ENCODE measurements at regions not wholly inside any gene's neighbourhood (a gene's known extent, or its start where the extent isn't known, plus 50 kb on each side); places are given as distances from the start of the nearest gene placed in this dataset.

DNA sequence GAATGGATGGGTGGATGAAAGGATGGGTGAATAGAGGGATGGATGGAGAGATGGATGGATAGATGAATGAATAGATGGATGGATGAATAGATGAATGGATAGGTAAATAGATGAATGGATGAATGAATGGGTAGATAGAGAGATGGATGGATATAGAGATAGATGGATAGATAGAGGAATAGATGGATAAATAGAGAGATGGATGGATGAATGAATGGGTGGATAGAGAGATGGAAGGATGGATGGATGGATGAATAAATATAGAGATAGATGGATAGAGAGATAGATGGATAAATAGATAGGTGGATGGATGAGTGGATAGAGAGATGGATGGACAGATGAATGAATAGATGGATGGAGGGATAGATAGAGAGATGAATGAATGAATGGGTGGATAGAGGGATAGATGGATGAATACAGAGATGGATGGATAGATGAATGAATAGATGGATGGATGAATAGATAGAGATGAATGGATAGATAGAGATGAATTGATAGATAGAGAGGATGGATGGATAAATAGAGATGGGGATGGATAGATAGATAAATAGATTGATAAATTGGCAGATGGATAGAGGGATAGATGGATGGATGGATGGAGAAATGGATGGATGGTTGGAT, 106.7 kb upstream of the SOX1 start:
- Mint-ChIP-seq H3K27ac (no peak overlapping the region), H3K4me1 (ENCODE audit: low read depth) (no peaks in the 10 kb centered on the region), H3K27me3 (ENCODE audit: low read depth) (no peaks in the 10 kb centered on the region), H3K9me3 (no peaks in the 10 kb centered on the region), H3K36me3 (ENCODE audit: low read depth) (no peaks in the 10 kb centered on the region), H3K4me3 (no peak overlapping the region)
- intact Hi-C loops (cut with micrococcal nuclease): no loop called here
- no peak for DNase-seq
- CTCF ChIA-PET: no interaction called here

- intact Hi-C loops (cut with micrococcal nuclease): no loop called here
- DNase-seq: no peak
- H3K36me3 Mint-ChIP-seq (ENCODE audit: low read depth): no peaks in the 10 kb centered on the region
These were observed 105.7 kb upstream of the SOX1 start for GRCh38 chr13:111961236-111961635.

DNA sequence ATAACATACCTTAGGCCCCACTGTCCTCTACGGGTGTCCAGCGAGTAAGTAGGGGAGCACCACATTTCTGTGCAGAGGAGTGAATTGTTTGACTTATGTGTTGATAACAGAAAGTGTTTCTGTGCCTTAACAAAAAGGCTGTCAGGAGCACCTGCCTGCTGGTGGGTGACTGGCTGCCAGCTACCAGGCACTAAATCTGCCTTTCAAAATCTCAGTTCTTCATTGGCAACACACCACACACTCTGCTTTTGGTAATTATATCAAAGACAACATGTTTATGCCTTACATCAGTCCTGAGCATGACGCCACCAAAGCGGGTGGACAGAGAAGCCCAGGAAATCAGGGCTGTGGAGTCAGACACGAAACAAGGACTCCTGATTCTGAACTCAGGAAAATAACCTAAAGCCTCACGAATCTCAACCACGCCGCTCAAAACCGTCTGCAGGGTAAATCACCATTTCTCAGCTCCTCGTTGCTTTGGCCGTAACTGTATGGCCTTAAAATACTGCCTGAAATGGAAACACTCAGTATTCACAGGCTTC, 105.2 kb upstream of the SOX1 start:
- H3K27me3 Mint-ChIP-seq (ENCODE audit: low read depth): peaks cover 2% of the 10 kb centered on the region
- DNase-seq: no peak
- intact Hi-C loops (cut with micrococcal nuclease): no loop called here
- no peak overlapping the region for H3K27ac Mint-ChIP-seq
- CTCF ChIA-PET: no interaction called here
- H3K9me3 Mint-ChIP-seq: no peaks in the 10 kb centered on the region
- H3K36me3 Mint-ChIP-seq (ENCODE audit: low read depth): no peaks in the 10 kb centered on the region
- H3K4me1 Mint-ChIP-seq (ENCODE audit: low read depth): no peaks in the 10 kb centered on the region
- H3K4me3 Mint-ChIP-seq: no peak overlapping the region

More at GRCh38 chr13:111961236-111961635, 105.7 kb upstream of the SOX1 start:
- CTCF ChIA-PET: no interaction called here
- H3K27ac Mint-ChIP-seq: no peak overlapping the region
- no peaks in the 10 kb centered on the region for H3K27me3 Mint-ChIP-seq (ENCODE audit: low read depth)
- no peaks in the 10 kb centered on the region for H3K9me3 Mint-ChIP-seq
- no peak overlapping the region for H3K4me3 Mint-ChIP-seq
- no peaks in the 10 kb centered on the region for H3K4me1 Mint-ChIP-seq (ENCODE audit: low read depth)

DNA sequence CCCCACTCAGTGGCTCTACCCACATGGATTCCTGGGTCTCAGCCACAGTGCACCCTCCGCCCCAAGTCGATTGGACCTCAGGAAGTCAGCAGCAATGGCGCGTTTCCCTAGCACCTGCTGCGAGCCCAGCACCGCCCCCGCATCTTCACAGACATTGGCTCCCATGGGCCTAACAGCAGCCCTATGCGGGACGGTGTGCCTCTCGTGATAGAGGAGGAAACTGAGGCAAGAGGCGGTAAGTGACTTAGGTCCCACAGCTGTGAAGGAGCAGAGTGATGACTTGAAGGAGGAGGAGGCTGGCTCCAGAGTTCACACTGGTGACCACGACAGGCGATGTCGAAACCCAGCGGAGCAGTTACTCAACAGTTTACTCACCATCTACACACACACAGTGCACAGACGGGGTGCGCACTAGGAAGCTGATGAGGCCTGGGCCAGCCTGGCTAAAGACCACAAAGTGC, 104.5 kb upstream of the SOX1 start:
- Mint-ChIP-seq H3K4me1 (ENCODE audit: low read depth) (no peaks in the 10 kb centered on the region), H3K36me3 (ENCODE audit: low read depth) (no peaks in the 10 kb centered on the region), H3K9me3 (no peaks in the 10 kb centered on the region), H3K27ac (no peak overlapping the region), H3K4me3 (no peak overlapping the region), H3K27me3 (ENCODE audit: low read depth) (peaks cover 4% of the 10 kb centered on the region)
- intact Hi-C loops (cut with micrococcal nuclease): no loop called here
- DNase-seq: no peak
- CTCF ChIA-PET: no interaction called here

GRCh38 chr13:111963031-111963430, 103.9 kb upstream of the SOX1 start:
- no peaks in the 10 kb centered on the region for H3K36me3 Mint-ChIP-seq (ENCODE audit: low read depth)
- DNase-seq: no peak
- no peak overlapping the region for H3K27ac Mint-ChIP-seq
- no peaks in the 10 kb centered on the region for H3K9me3 Mint-ChIP-seq
- H3K4me3 Mint-ChIP-seq: no peak overlapping the region
- intact Hi-C loops (cut with micrococcal nuclease): no loop called here
- peaks cover 6% of the 10 kb centered on the region for H3K27me3 Mint-ChIP-seq (ENCODE audit: low read depth)
- CTCF ChIA-PET: no interaction called here
- no peaks in the 10 kb centered on the region for H3K4me1 Mint-ChIP-seq (ENCODE audit: low read depth)

DNA sequence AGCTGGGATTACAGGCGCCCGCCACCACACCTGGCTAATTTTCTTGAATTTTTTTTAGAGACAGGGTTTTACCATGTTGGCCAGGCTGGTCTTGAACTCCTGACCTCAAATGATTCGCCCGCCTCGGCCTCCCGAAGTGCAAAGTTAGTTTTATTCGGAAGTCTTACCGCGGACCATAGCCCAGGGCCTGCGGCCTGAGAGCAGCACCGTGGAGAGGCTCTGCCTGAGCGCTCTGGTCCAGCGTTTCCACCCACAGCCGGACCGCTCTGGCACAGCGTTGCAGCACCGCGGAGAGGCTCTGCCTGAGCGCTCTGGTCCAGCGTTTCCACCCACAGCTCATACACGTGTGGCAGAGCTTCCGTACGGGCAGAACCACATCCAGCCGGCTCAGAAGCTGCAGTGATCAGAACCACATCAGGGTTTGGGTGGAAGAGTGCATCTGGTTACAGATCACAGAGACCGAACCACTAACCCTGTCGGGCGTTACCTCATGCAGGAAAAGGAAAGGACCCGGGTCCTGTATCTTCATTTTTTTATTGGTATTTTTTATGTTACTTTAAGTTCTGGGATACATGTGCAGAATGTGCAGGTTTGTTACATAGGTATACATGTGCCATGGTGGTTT, 102.4 kb upstream of the SOX1 start:
- Mint-ChIP-seq H3K27ac (no peak overlapping the region), H3K27me3 (ENCODE audit: low read depth) (peaks cover 12% of the 10 kb centered on the region), H3K4me1 (ENCODE audit: low read depth) (no peaks in the 10 kb centered on the region), H3K4me3 (no peak overlapping the region), H3K9me3 (no peaks in the 10 kb centered on the region), H3K36me3 (ENCODE audit: low read depth) (no peaks in the 10 kb centered on the region)
- DNase-seq: no peak
- intact Hi-C loops (cut with micrococcal nuclease): no loop called here
- CTCF ChIA-PET: no interaction called here

DNA sequence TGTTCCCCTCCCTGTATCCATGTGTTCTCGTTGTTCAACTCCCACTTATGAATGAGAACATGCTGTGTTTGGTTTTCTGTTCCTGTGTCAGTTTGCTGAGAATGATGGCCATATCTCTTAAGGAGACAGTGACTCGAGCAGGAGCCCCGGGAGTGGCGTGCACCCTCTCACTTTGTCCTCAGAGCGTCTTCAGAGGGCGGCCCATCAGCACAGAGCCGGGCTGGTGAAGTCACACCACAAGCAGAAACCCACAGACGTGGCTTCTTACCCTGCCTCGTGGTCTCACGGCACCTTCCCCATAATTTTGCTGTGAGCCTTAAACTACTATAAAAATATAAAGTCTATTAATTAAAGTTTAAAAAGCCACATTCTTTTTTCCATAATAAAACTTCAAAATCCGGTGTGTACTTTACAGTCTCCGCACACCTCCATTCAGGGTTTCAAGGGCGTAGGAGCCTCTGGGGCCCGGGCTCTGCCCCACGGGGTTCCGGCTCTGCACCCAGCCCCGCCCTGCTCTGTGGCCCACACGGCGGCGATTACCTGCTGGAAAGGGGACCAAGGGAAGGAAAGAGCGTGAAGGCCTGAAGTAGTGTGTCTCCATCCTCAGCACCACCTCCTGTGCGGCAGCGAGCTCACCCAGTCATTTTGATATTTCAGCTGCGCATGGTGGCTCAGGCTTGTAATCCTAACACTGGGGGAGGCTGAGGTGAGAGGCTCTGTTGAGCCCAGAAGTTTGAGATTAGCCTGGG, 101.3 kb upstream of the SOX1 start:
- no peak for DNase-seq
- Mint-ChIP-seq H3K9me3 (no peaks in the 10 kb centered on the region), H3K36me3 (ENCODE audit: low read depth) (no peaks in the 10 kb centered on the region), H3K4me1 (ENCODE audit: low read depth) (no peaks in the 10 kb centered on the region), H3K27ac (no peak overlapping the region), H3K4me3 (no peak overlapping the region), H3K27me3 (ENCODE audit: low read depth) (peaks cover 21% of the 10 kb centered on the region)
- intact Hi-C loops (cut with micrococcal nuclease): no loop called here
- CTCF ChIA-PET: no interaction called here

GRCh38 chr13:111966933-111967332, 100.0 kb upstream of the SOX1 start:
- H3K4me3 Mint-ChIP-seq: no peak overlapping the region
- intact Hi-C loops (cut with micrococcal nuclease): no loop called here

GRCh38 chr13:111967572-111968201, 99.3 kb upstream of the SOX1 start:
- DNase-seq: no peak
- intact Hi-C loops (cut with micrococcal nuclease): no loop called here
- Mint-ChIP-seq H3K9me3 (no peaks in the 10 kb centered on the region), H3K36me3 (ENCODE audit: low read depth) (no peaks in the 10 kb centered on the region), H3K27ac (no peak overlapping the region), H3K4me3 (no peak overlapping the region), H3K27me3 (ENCODE audit: low read depth) (peaks cover 34% of the 10 kb centered on the region), H3K4me1 (ENCODE audit: low read depth) (no peaks in the 10 kb centered on the region)
- CTCF ChIA-PET: no interaction called here

More at GRCh38 chr13:111966933-111967332, 100.0 kb upstream of the SOX1 start:
- no peak for DNase-seq
- Mint-ChIP-seq H3K27me3 (ENCODE audit: low read depth) (peaks cover 31% of the 10 kb centered on the region), H3K9me3 (no peaks in the 10 kb centered on the region), H3K4me1 (ENCODE audit: low read depth) (no peaks in the 10 kb centered on the region), H3K36me3 (ENCODE audit: low read depth) (no peaks in the 10 kb centered on the region), H3K27ac (no peak overlapping the region)
- CTCF ChIA-PET: no interaction called here

DNA sequence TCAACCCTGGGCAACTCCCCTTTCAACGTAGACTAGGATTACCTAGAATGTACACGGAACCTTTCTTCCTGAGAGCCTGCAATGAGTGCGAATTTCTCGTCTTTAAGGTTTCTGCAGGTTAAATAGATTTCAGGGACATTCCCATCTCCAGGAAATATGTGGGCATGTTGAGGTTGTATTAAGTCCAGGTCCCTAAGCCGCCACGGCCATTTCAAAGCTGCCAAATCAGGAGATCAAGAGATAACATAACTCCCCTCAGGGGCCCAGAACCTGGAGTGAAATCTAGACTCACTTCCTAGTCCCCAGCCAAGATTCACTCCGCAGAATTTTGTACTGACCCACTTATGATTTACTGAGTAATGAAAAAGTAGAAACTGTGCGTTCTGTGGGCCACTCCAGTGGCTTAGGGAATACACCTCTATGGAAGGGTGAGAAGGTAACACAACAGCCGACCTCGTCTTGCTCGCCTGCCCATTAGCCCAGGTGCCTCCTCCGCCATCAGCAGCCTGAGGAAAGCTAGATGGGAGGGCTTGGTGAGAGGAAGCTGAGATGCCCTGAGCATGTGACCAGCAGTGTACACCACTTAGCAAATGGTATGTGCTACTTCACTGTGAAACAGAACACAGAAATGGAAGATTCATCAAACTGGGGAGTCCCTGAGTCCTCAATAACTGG, 98.5 kb upstream of the SOX1 start:
- H3K36me3 Mint-ChIP-seq (ENCODE audit: low read depth): no peaks in the 10 kb centered on the region
- DNase-seq: no peak
- H3K27me3 Mint-ChIP-seq (ENCODE audit: low read depth): peaks cover 38% of the 10 kb centered on the region
- H3K4me3 Mint-ChIP-seq: no peak overlapping the region
- H3K27ac Mint-ChIP-seq: no peak overlapping the region
- CTCF ChIA-PET: interaction anchor here (1.0 kb wide), 1 partner anchor 191 kb away, joined by 3 read pairs; no protein-coding TSS in a partner anchor
- H3K9me3 Mint-ChIP-seq: no peaks in the 10 kb centered on the region
- H3K4me1 Mint-ChIP-seq (ENCODE audit: low read depth): no peaks in the 10 kb centered on the region
- intact Hi-C loops (cut with micrococcal nuclease): no loop called here

DNA sequence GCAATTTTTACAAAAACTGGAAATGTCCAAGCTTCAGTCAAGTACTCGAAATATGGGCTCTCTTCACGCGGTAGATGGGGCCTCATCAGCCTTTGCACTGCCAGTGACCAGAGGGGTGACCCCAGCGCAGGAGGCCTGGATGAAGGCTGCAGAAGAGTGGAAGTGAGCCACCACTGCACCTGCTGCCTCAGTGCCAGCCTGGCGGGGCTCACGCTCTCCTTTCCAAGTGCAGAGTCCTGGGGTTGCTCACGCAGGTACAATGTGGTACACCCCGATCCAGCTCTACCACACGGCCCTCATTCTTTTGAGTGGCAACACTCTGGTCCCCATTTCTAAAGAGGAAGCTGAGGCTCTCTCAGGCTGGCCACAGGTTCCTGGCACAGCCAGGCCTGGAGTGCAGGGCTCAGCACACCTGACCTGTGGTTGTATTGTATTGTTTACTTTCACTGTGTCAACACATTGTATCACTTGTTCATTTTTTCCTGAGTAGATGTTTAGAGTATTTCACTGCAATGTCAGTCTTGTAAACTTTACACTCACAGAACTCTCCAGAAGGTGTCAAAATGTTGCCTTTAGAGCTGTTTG, 97.3 kb upstream of the SOX1 start:
- Mint-ChIP-seq H3K4me1 (ENCODE audit: low read depth) (no peaks in the 10 kb centered on the region), H3K36me3 (ENCODE audit: low read depth) (no peaks in the 10 kb centered on the region), H3K4me3 (no peak overlapping the region), H3K9me3 (peaks cover 5% of the 10 kb centered on the region), H3K27me3 (ENCODE audit: low read depth) (peaks cover 38% of the 10 kb centered on the region), H3K27ac (no peak overlapping the region)
- CTCF ChIA-PET: no interaction called here
- no peak for DNase-seq
- intact Hi-C loops (cut with micrococcal nuclease): no loop called here
